LNCaP clone FGC (cell line): ENCODE measurements at regions not wholly inside any gene's neighbourhood (a gene's known extent, or its start where the extent isn't known, plus 50 kb on each side); places are given as distances from the start of the nearest gene placed in this dataset.

Experiments used
- DNase-seq: peaks from one replicate; pipeline ENCODE4 v3.0.0-alpha.2; 2011; ENCODE audit warnings: low read depth
- H3K4me3 ChIP-seq: 2 replicates; pipeline ENCODE4 v1.5.1; 2011; ENCODE audit warnings: mild to moderate bottlenecking, low read depth, low read length, control low read depth
- CTCF ChIP-seq: IDR thresholded peaks from 2 replicates; pipeline ENCODE4 v1.5.1; 2012; ENCODE audit warnings: mild to moderate bottlenecking; ENCODE audit not compliant: control insufficient read depth, insufficient read depth; ENCODE audit errors: extremely low read depth

- no peak for TF ChIP-seq CTCF
- no peak for DNase-seq
- H3K4me3 ChIP-seq: no peak overlapping the region
Observed at GRCh38 chr22:44650806-44651205, 51.2 kb upstream of the PRR5 start.

GRCh38 chr22:44648821-44649565 is 53.0 kb upstream of the PRR5 start:
- no peak for TF ChIP-seq CTCF
- H3K4me3 ChIP-seq: no peak overlapping the region
- DNase-seq: no peak

GRCh38 chr22:44648085-44648820 is 53.8 kb upstream of the PRR5 start:
- H3K4me3 ChIP-seq: no peak overlapping the region
- no peak for DNase-seq

GRCh38 chr22:44647141-44647540 is 54.9 kb upstream of the PRR5 start:
- H3K4me3 ChIP-seq: no peak overlapping the region
- TF ChIP-seq CTCF: no peak
- no peak for DNase-seq

More at GRCh38 chr22:44648085-44648820, 53.8 kb upstream of the PRR5 start:
- TF ChIP-seq CTCF: no peak

GRCh38 chr22:44646668-44647067 is 55.3 kb upstream of the PRR5 start:
- no peak for DNase-seq
- no peak for TF ChIP-seq CTCF
- no peak overlapping the region for H3K4me3 ChIP-seq

- DNase-seq: no peak
- no peak for TF ChIP-seq CTCF
Observed at GRCh38 chr22:44646141-44646540, 55.9 kb upstream of the PRR5 start.

More at GRCh38 chr22:44646141-44646540, 55.9 kb upstream of the PRR5 start:
- H3K4me3 ChIP-seq: no peak overlapping the region
